Erythroblast (primary cell): ENCODE measurements at regions not wholly inside any gene's neighbourhood (a gene's known extent, or its start where the extent isn't known, plus 50 kb on each side); places are given as distances from the start of the nearest gene placed in this dataset.

Experiments used
- DNase-seq, 2 experiments: peaks; one replicate each; lab custom pipeline; 2025; lab: John Stamatoyannopoulos, UW
- GATA1 ChIP-seq: IDR thresholded peaks from 2 replicates; pipeline ENCODE4 v1.6.1; 2011; ENCODE audit warnings: low read depth, mild to moderate bottlenecking, control low read depth, low read length, moderate library complexity
- POLR2A ChIP-seq: IDR thresholded peaks from 2 replicates; pipeline ENCODE4 v1.6.1; 2011; ENCODE audit warnings: mild to moderate bottlenecking, low read length

DNA sequence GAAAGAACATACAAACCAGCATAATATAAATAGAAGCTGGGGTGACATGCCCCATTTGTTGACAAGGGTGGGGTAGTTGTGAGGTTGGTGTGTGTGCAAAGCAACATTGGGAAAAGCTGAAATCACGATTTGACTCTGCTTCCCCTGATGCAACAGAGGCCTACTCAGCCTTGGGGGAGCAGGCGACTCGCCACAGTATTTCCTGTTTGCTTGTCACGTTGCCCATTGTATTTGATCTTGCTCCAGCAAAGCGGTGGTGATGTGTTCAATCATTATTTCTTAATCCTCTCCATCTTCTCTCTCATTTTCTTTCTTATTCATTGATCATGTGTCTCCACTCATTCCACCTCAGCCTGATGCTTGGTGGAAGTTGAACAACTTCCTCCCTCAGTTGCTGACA, 165.8 kb upstream of the CITED2 start:
- TF ChIP-seq POLR2A, result no peak
- no peak for TF ChIP-seq GATA1

DNA sequence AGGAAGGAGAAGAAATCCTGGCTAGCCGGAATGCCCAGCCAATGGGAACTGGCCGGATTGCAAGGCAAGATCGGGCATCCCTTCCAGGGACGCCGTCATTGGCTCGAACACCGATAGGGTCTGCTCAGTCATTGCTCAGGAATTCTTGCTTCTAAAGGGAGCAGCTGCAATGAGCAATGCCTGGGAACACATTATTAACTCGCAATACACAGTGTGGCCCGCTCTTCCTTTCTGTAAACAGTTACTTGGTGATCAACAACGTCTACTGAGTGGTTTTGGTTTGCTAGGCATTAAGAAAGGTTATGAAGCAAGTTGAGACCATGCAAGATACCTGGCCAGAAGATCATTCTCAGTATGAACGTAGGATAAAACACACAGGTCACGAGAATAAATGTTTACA, 165.4 kb upstream of the CITED2 start:
- DNase-seq, result no peak
- no peak for TF ChIP-seq GATA1
- TF ChIP-seq POLR2A, result no peak

More for the DNA sequence above, 165.8 kb upstream of the CITED2 start:
- DNase-seq, result no peak

DNA sequence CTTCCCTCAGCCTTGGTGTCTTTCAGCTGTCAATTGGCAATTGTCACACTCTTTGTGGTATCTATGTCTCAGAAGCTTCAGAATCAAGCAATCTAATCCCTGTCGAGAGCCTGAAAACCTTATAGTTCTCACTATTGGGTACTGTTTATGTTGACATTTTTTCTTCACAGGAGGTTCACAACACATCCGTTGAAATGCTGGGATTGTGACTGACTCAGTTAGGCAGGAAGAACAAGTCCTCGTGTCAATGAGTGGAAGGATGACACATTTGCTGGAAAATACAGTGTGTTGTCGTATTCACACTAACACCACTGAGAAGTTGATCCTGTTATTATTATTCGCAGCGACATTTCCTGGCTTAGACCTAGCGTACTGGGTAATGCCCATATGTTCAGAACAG, 163.9 kb upstream of the CITED2 start:
- DNase-seq, result no peak
- no peak for TF ChIP-seq GATA1
- TF ChIP-seq POLR2A, result no peak

DNA sequence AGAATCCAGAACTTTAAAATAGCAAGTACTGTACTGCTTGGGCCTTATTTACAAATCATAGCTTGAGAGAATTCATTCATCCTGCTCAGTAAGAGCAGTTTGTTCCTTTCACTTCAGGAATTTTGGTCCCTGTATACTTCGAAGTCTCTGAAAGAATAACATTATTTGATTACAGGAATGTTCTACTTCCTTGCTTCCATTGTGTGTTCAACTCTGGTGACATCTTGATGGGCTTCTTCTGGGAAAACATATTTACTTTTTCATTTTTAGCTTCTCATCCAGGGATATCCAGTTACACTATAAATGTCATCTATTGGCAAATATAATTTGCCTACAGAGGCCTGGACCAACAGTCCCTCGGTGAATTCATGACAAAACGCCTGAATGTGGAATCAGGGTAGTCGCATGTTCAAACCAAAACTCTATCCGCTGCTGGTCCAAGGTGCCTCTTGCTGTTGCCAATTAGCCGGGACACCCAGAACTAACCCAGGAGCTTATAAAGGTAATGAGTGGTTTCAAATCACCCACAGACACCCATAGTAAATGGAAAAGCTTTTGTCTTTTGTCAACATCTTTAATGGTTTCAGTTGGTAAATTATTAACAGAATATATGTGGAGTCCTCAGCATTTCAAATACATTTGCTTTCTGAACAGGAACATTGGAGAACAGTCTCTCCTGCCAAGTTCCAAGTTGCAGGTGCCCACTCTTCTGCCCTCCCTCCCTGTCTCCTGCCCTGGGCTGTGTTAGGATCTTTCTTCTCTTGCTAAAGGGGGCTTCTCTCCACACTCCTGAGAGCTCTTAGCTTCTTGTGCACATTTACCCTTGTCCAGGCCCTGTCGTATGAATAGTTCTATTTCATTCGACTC, 162.5 kb upstream of the CITED2 start:
- TF ChIP-seq POLR2A, result no peak
- no peak for TF ChIP-seq GATA1

DNA sequence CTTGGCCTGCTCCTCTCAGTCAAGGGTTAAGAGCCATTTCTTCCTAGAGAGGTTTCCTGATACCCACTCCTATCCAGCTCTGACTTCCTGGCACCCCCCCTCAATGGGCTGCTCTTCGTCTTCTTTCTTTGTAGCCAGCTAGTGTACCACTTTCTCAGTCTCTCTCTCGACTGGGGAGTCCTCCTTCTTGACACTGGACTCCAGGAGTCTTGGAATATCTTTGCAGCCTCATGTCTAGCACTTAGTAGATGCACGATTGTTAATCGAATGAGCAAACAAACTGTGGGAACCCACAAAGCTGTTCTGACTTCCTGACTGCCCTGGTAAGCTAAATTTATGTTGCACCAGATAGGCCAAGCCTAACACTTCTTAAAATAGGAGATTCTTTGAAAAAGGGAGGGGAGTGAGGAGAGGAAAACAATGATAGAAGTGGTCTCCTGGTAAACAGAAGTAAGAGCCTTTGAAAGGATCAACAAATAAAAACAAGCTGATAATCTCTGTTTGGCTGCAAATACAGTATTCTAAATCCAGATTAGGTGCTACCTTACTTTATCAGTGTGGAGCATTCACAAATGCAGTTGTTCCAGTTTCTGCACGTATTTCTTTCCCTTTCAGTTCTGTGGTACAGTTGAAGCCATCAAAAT, 160.1 kb upstream of the CITED2 start:
- TF ChIP-seq GATA1, result no peak
- TF ChIP-seq POLR2A, result peak; percentile 7
- DNase-seq, result peak; percentile 69 to 81

More for the DNA sequence above, 162.5 kb upstream of the CITED2 start:
- DNase-seq, result no peak

DNA sequence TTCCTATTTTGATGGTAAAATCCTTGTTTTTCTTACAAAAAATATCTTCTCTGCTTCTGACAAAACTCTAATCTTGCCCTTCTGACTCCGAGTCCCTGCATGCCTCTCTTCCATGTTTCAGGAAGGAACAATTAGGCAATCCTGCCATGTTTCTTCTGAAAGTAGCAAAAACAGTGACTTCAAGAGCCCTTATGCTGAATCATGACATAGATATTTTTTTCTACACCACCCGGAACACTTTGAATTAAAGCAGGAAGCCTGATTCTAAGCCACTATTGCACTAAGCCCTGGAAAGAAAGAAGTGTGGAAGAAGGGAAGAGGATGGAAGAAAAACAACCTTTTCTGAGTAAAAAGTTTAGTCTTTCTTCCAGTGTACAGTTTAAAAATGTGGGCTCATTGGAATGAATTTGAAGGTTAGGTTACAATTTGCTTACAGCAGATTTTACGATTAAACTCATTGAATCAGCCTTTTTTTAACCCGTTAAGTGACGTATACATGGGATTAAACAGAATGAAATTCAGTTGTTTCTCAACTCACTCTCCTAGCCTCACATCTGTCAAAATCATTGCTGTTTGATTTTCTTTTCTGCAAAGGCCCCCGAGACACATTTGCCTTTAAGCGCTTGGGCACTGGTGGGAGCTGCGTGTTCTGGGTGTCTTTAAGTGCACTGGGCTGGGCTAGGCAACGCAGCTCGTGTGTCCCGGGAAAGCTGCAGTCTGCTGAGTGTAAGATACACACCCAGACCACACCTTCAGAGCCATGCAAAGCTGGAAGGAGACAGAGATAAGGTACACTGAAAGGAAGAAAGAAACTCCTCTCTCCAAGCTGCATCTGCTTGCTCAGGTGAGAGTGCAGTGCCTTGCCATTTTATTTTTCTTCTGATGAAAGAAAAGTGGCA, 159.4 kb upstream of the CITED2 start:
- TF ChIP-seq POLR2A (peak; percentile 66), GATA1 (no peak)
- DNase-seq, result peak; percentile 90 to 93

DNA sequence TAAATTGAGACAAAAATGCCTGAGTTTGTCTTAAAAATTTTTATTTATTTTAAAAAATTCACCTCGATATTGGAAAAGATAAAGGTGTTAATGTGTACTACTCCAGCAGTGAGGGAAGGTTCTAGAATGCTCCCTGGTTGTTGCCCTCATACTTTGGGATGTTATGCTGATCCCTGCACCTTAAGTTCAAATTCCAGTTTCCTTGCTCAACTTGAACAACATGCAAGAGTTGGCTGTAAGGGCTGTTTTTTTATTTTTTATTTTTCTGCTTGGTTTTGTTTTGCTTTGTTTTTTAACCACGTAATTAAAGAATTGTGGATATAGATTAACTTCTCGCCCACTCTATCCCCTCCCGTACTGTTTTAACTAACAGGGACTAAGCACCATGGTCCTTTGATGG, 158.7 kb upstream of the CITED2 start:
- TF ChIP-seq GATA1 (no peak), POLR2A (no peak)

DNA sequence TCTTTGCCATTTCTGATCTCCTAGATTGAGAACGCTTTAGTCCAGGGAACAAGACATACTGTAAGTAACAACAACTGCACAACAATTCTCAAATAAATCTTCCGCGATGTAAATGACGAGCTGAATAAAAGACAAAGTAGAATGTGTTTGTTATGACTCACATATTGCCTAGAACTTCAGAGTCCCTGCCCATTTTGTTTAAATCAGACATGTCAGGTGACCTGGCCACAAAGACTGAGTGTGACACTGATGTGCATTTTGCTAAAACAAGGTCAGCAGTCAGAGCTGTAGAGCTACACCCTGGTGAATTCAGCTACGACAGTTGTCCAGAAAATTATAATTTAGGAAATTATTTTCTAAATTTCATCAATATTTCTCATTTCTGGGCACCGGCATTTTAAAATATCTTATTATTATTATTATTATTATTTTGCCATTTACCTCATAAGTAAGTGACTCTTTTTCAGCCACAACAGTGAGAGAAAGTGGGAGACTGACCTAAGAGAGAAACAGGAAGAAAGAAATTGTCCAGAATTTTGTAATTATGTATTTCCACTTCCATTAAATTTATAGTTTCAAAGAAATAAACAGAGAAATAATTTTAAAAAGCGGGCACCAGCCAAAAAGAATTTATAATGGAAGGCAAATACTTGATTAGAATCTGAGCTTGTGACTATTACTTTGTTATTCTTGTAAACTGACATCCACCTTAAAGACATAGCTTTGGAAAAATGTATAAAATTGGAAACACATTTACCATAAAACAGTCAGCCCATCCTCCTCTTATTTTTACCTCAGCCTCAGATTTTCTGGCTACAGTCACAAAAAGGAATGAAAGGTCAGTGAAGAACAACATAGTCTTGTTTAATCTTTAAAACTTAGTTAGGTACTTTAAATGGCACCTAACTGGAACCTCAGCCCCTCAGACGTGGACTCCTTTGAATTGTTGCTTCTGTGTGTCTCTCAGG, 157.0 kb upstream of the CITED2 start:
- DNase-seq, result peak; percentile 48 to 53
- TF ChIP-seq GATA1, result no peak
- no peak for TF ChIP-seq POLR2A

More for the DNA sequence above, 158.7 kb upstream of the CITED2 start:
- peak in 1 of 2 experiments; percentile 61 for DNase-seq

DNA sequence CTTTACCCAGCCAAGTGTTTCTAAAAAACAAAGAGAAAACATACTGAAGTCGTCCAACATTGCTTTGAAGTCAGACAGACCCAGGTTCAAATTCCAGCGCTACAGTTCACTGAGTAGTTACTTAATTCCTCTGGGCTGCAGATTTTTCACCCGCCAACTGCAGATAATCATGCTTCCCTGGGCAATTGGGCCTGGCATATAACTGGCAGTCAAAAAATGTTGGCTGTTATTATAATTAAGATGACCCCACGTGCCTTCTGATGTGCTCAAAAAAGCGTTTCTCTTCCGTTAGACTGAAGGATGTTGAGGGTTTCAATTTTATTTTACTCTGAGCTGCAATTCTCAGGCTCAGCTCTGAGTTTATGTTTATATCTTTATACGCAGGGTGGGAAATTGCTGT, 156.1 kb upstream of the CITED2 start:
- no peak for DNase-seq

DNA sequence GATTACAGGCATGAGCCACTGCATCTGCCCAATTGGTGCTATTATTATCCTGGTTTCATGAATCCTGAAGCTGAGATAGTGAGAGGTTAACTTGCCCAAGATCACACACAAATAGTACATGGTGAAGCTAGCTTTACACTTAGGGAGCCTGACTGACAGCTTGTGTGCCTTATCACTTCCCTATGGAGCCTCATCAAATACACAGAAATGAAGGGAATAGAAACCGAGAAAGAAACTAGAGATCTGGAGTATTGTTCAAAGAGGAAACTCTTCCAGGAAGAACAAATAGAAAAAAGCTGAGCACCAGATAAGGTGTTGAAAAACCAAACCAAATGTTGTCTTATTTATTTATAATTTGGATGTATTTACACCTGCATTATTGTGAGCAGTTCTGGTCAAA, 155.0 kb upstream of the CITED2 start:
- no peak for TF ChIP-seq GATA1
- no peak for TF ChIP-seq POLR2A

More for the DNA sequence above, 156.1 kb upstream of the CITED2 start:
- TF ChIP-seq GATA1 (no peak), POLR2A (no peak)

DNA sequence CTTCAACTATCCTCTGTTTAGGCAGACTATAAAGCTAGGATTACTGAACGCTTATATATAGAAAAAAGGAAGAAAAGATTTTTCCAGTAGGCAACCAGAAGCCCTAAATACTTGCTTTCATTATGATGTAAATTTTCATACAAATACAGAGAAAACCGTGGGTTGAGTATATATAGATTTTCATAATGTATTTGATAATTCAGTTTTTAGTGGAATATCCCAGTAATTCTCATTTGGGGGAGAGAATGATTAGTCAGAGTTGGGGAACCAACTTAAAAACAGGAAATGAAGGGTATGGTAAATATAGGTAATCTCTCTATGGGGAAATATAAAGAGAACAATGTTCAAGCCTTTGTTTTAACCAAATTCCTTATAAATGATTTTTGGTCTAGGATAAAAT, 154.0 kb upstream of the CITED2 start:
- TF ChIP-seq GATA1, result no peak
- no peak for TF ChIP-seq POLR2A
- no peak for DNase-seq

More for the DNA sequence above, 155.0 kb upstream of the CITED2 start:
- no peak for DNase-seq

DNA sequence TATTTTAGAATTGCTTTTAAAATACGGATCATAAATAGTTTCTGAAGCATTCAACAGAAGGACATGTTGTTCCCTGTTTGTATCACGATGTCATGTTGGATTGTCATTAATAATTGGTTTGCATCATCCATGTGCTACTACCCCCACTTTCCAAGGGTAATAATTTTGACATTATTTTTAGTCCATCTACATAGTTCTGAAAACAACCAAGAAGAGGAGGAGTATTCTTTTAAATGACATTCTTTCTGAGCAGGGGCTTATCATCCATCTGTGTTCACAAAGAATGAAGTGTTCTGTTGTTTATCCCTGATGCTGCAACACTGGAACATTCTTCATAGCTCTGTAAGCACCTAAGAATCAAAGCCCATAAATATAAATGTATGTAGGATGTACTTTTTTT, 151.0 kb upstream of the CITED2 start:
- TF ChIP-seq POLR2A (no peak), GATA1 (no peak)
- DNase-seq, result no peak
